Fibroblast of peridontal ligament (primary cell): ENCODE measurements at regions not wholly inside any gene's neighbourhood (a gene's known extent, or its start where the extent isn't known, plus 50 kb on each side); places are given as distances from the start of the nearest gene placed in this dataset.

Experiments
- DNase-seq: peaks from one replicate; pipeline ENCODE4 v3.0.0-alpha.2; 2010; ENCODE audit errors: extremely low read depth

GRCh38 chr2:196315388-196316049, 144.1 kb upstream of the STK17B start:
- DNase-seq, result peak; percentile 42

GRCh38 chr2:196316050-196316430, 144.7 kb upstream of the STK17B start:
- DNase-seq, result peak; percentile 34

GRCh38 chr2:196318517-196319377, 147.4 kb upstream of the STK17B start:
- DNase-seq, result no peak

- DNase-seq, result peak; percentile 86
Observed at GRCh38 chr2:196322973-196323810, 151.8 kb upstream of the STK17B start.

- DNase-seq, result peak; percentile 82
Observed at GRCh38 chr2:196324211-196324610, 152.8 kb upstream of the STK17B start.

- peak; percentile 73 for DNase-seq
Observed at GRCh38 chr2:196328088-196328680, 156.8 kb upstream of the STK17B start.

- no peak for DNase-seq
Observed at GRCh38 chr2:196329959-196330358, 158.6 kb upstream of the STK17B start.

- DNase-seq, result no peak
Observed at GRCh38 chr2:196330645-196331044, 159.3 kb upstream of the STK17B start.

GRCh38 chr2:196331143-196331542, 159.8 kb upstream of the STK17B start:
- peak; percentile 90 for DNase-seq

- DNase-seq, result peak; percentile 68
Observed at GRCh38 chr2:196331851-196332250, 160.5 kb upstream of the STK17B start.

- DNase-seq, result no peak
Observed at GRCh38 chr2:196333397-196333796, 162.0 kb upstream of the STK17B start.

- DNase-seq, result no peak
Observed at GRCh38 chr2:196334710-196335109, 163.3 kb upstream of the STK17B start.

- DNase-seq, result peak; percentile 82
Observed at GRCh38 chr2:196335221-196335634, 163.8 kb upstream of the STK17B start.

GRCh38 chr2:196336207-196336606, 164.8 kb upstream of the STK17B start:
- no peak for DNase-seq

- DNase-seq, result no peak
Observed at GRCh38 chr2:196336715-196337114, 165.3 kb upstream of the STK17B start.

GRCh38 chr2:196337208-196337953, 166.0 kb upstream of the STK17B start:
- DNase-seq, result peak; percentile 71

- DNase-seq, result peak; percentile 74
Observed at GRCh38 chr2:196338440-196338839, 167.1 kb upstream of the STK17B start.

- DNase-seq, result no peak
Observed at GRCh38 chr2:196341277-196341841, 170.0 kb upstream of the STK17B start.

- DNase-seq, result no peak
Observed at GRCh38 chr2:196344397-196344796, 173.0 kb upstream of the STK17B start.

- no peak for DNase-seq
Observed at GRCh38 chr2:196353717-196354116, 182.3 kb upstream of the STK17B start.

- DNase-seq, result no peak
Observed at GRCh38 chr2:196354186-196354585, 182.8 kb upstream of the STK17B start.
